ENCODE measurements at regions not wholly inside any gene's neighbourhood (a gene's known extent, or its start where the extent isn't known, plus 50 kb on each side); places are given as distances from the start of the nearest gene placed in this dataset.

GRCh38 chr5:120124961-120125360 lies 339.1 kb upstream of the PRR16 start:
- TF ChIP-seq POLR2AphosphoS5 (IDR thresholded peaks at IDR 0.05; ENCODE audit: insufficient read depth in 1 of 2, low read depth in 1 of 2) (peak in 1 of 2 donors; percentile 28), CTCF (IDR thresholded peaks at IDR 0.05) (no peak), POLR2A (IDR thresholded peaks at IDR 0.05) (no peak)
